Endometrial microvascular endothelial cells (primary cell): ENCODE measurements at regions not wholly inside any gene's neighbourhood (a gene's known extent, or its start where the extent isn't known, plus 50 kb on each side); places are given as distances from the start of the nearest gene placed in this dataset.

Experiments used
- in situ Hi-C: cut with HindIII; loops from 2 replicates; pipeline ENCODE4 v1.10.0; 2017; ENCODE audit warnings: low sequenced_read_pairs, low pct_unique_long_range_greater_than_20kb; ENCODE audit errors: inconsistent ontology term

- in situ Hi-C loops, result no loop called here
Observed at GRCh38 chr3:69542805-69543429, 157.0 kb upstream of the FRMD4B start.

GRCh38 chr3:69542089-69542804, 156.4 kb upstream of the FRMD4B start:
- in situ Hi-C loops, result no loop called here

- in situ Hi-C loops, result no loop called here
Observed at GRCh38 chr3:69541711-69542088, 155.8 kb upstream of the FRMD4B start.

GRCh38 chr3:69540706-69541581, 155.1 kb upstream of the FRMD4B start:
- in situ Hi-C loops, result no loop called here

- in situ Hi-C loops, result no loop called here
Observed at GRCh38 chr3:69539134-69539533, 153.2 kb upstream of the FRMD4B start.

- in situ Hi-C loops, result no loop called here
Observed at GRCh38 chr3:69538281-69538680, 152.4 kb upstream of the FRMD4B start.

- in situ Hi-C loops, result no loop called here
Observed at GRCh38 chr3:69536306-69537020, 150.6 kb upstream of the FRMD4B start.

- in situ Hi-C loops, result no loop called here
Observed at GRCh38 chr3:69535613-69536012, 149.7 kb upstream of the FRMD4B start.

GRCh38 chr3:69532547-69533224, 146.8 kb upstream of the FRMD4B start:
- in situ Hi-C loops, result no loop called here

- in situ Hi-C loops, result no loop called here
Observed at GRCh38 chr3:69531576-69532546, 146.0 kb upstream of the FRMD4B start.

GRCh38 chr3:69530554-69530953, 144.7 kb upstream of the FRMD4B start:
- in situ Hi-C loops, result no loop called here

GRCh38 chr3:69527498-69527897, 141.6 kb upstream of the FRMD4B start:
- in situ Hi-C loops, result no loop called here

- in situ Hi-C loops, result no loop called here
Observed at GRCh38 chr3:69524816-69525215, 138.9 kb upstream of the FRMD4B start.

- in situ Hi-C loops, result no loop called here
Observed at GRCh38 chr3:69521286-69521685, 135.4 kb upstream of the FRMD4B start.

- in situ Hi-C loops, result no loop called here
Observed at GRCh38 chr3:69511361-69511760, 125.5 kb upstream of the FRMD4B start.

- in situ Hi-C loops, result no loop called here
Observed at GRCh38 chr3:69510481-69511030, 124.7 kb upstream of the FRMD4B start.

GRCh38 chr3:69509288-69509687, 123.4 kb upstream of the FRMD4B start:
- in situ Hi-C loops, result no loop called here
